ENCODE measurements at regions not wholly inside any gene's neighbourhood (a gene's known extent, or its start where the extent isn't known, plus 50 kb on each side); places are given as distances from the start of the nearest gene placed in this dataset.
"Not testable (repeated sequence)": the region's sequence is repeated elsewhere in the genome, so short reads cannot be mapped to it uniquely, and the experiment has no call there.

DNA sequence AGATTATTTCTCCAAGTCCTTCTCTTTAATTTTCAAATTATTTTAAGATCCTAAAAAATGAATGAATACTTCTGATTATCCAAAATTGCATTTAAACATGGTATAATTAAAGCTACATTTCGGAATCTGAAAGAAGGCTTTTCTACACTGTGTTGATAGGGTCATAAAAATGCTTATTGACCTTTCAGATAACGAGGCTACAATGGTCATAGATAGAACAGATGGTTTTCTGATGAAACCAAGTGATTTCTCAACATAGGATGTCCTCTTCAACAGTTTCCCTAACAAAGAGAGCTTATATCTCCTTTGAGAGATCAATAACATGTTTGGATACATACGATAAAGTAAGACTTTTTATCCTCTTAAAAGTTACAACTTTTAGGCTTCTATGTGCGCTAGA, 201.1 kb downstream of the PTH2R start:
- Histone ChIP-seq H3K9ac (ENCODE audit: low read depth, low read length) (no peak overlapping the region), H4K20me1 (ENCODE audit: insufficient read depth, low read length) (no peaks in the 10 kb centered on the region), H3K36me3 (ENCODE audit: insufficient read depth, low read length) (no peaks in the 10 kb centered on the region), H3K4me2 (ENCODE audit: insufficient read depth, low read length) (no peak overlapping the region), H3K4me1 (ENCODE audit: insufficient read depth, low read length) (no peaks in the 10 kb centered on the region), H3K79me2 (ENCODE audit: insufficient read depth, low read length) (no peaks in the 10 kb centered on the region), H3K27me3 (ENCODE audit: insufficient read depth, low read length, poor library complexity) (no peaks in the 10 kb centered on the region), H3K4me3 (ENCODE audit: low read depth in 1 of 2, low read length in 2 of 2) (no peak overlapping the region), H3K27ac (ENCODE audit: low read length) (no peak overlapping the region), H3K9me3 (ENCODE audit: insufficient read depth, low read length, severe bottlenecking) (no peaks in the 10 kb centered on the region), H2AFZ (ENCODE audit: low read depth, low read length) (no peak overlapping the region)
- ATAC-seq (ENCODE audit: insufficient read depth, low read depth) (no peak), DNase-seq (no peak)
- TF ChIP-seq, protein P1, sequence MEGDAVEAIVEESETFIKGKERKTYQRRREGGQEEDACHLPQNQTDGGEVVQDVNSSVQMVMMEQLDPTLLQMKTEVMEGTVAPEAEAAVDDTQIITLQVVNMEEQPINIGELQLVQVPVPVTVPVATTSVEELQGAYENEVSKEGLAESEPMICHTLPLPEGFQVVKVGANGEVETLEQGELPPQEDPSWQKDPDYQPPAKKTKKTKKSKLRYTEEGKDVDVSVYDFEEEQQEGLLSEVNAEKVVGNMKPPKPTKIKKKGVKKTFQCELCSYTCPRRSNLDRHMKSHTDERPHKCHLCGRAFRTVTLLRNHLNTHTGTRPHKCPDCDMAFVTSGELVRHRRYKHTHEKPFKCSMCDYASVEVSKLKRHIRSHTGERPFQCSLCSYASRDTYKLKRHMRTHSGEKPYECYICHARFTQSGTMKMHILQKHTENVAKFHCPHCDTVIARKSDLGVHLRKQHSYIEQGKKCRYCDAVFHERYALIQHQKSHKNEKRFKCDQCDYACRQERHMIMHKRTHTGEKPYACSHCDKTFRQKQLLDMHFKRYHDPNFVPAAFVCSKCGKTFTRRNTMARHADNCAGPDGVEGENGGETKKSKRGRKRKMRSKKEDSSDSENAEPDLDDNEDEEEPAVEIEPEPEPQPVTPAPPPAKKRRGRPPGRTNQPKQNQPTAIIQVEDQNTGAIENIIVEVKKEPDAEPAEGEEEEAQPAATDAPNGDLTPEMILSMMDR (IDR thresholded peaks at IDR 0.05; ENCODE audit: borderline replicate concordance, extremely low read depth, low read length, poor library complexity, severe bottlenecking): no peak
- no peak for TF ChIP-seq EZH2 (IDR thresholded peaks at IDR 0.05; ENCODE audit: borderline replicate concordance, low read depth, low read length, severe bottlenecking)

DNA sequence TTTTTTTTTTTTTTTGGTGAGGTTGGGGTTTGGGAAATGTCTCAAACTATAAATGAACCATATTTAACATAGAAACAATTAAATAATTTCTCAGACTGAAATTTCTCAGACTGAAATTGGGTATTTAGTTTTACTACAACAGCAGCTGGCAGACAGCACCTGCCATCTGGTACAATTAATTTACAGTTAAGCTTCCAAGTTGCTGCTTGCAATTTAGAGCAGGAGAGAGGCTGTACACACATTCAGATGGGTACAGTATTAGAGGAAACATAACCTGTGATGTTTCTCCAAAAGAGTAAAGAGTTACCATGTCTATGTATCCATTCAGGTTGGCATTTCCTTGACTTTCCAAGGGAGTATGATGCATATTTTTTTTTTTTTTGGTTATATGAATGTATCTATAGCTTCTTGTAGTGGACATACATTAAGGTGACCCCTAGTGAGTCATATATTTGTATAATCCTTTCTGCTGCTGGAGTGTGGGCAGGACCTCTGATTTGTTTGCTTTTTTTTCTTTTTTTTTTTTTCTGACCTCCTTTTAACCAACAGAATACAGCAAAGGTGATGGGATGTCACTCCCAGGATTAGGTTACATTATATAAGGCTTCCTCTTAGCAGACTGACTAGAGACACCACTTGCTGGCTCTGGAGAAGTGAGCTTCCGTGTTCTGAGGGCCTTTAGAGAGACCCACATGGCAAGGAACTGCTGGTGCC, 201.7 kb downstream of the PTH2R start:
- Histone ChIP-seq H3K79me2 (ENCODE audit: insufficient read depth, low read length) (no peaks in the 10 kb centered on the region), H3K4me2 (ENCODE audit: insufficient read depth, low read length) (no peak overlapping the region), H3K4me3 (ENCODE audit: low read depth in 1 of 2, low read length in 2 of 2) (no peak overlapping the region), H4K20me1 (ENCODE audit: insufficient read depth, low read length) (no peaks in the 10 kb centered on the region), H3K27me3 (ENCODE audit: insufficient read depth, low read length, poor library complexity) (no peaks in the 10 kb centered on the region), H3K9me3 (ENCODE audit: insufficient read depth, low read length, severe bottlenecking) (no peaks in the 10 kb centered on the region), H3K27ac (ENCODE audit: low read length) (no peak overlapping the region), H3K9ac (ENCODE audit: low read depth, low read length) (no peak overlapping the region), H3K36me3 (ENCODE audit: insufficient read depth, low read length) (no peaks in the 10 kb centered on the region), H2AFZ (ENCODE audit: low read depth, low read length) (no peak overlapping the region), H3K4me1 (ENCODE audit: insufficient read depth, low read length) (no peaks in the 10 kb centered on the region)
- DNase-seq (no peak), ATAC-seq (ENCODE audit: insufficient read depth, low read depth) (no peak)
- TF ChIP-seq, protein P1 (IDR thresholded peaks at IDR 0.05; ENCODE audit: borderline replicate concordance, extremely low read depth, low read length, poor library complexity, severe bottlenecking): no peak
- TF ChIP-seq EZH2 (IDR thresholded peaks at IDR 0.05; ENCODE audit: borderline replicate concordance, low read depth, low read length, severe bottlenecking): no peak

DNA sequence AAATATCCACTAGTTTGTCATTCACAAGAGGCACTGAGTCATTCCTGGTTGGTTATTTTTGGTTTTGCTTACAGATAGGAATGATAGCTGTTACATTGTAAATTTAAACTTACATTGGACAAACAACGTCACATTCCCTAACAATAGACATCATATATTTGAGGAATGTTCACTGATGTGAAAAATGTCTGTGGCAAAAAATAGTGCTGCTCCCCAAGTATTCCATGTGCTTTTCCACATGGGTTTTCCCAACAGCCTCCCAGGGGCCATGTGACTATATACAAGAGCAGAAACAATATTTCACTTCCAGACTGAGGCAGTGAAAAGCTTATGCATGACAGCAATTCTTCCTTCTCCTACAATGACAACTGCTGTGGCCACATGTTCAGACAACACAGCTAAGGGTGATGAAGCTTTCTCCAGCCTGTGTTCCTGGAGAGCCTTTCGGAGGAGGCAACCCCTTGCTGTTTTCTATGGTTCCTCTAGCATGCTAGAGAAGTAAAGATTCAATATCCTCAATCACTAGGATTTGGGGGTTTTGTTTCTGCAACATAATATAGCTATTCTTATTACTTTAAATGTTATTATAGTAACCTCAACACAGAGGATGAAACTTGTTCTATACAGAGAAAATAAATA, 202.7 kb downstream of the PTH2R start:
- Histone ChIP-seq H3K9me3 (ENCODE audit: insufficient read depth, low read length, severe bottlenecking) (no peaks in the 10 kb centered on the region), H3K4me3 (ENCODE audit: low read depth in 1 of 2, low read length in 2 of 2) (no peak overlapping the region), H4K20me1 (ENCODE audit: insufficient read depth, low read length) (no peaks in the 10 kb centered on the region), H3K27me3 (ENCODE audit: insufficient read depth, low read length, poor library complexity) (no peaks in the 10 kb centered on the region), H2AFZ (ENCODE audit: low read depth, low read length) (no peak overlapping the region), H3K36me3 (ENCODE audit: insufficient read depth, low read length) (no peaks in the 10 kb centered on the region), H3K9ac (ENCODE audit: low read depth, low read length) (no peak overlapping the region), H3K4me2 (ENCODE audit: insufficient read depth, low read length) (no peak overlapping the region), H3K27ac (ENCODE audit: low read length) (no peak overlapping the region), H3K79me2 (ENCODE audit: insufficient read depth, low read length) (no peaks in the 10 kb centered on the region), H3K4me1 (ENCODE audit: insufficient read depth, low read length) (no peaks in the 10 kb centered on the region)
- no peak for ATAC-seq (ENCODE audit: insufficient read depth, low read depth)
- DNase-seq: no peak
- TF ChIP-seq, protein P1 (IDR thresholded peaks at IDR 0.05; ENCODE audit: borderline replicate concordance, extremely low read depth, low read length, poor library complexity, severe bottlenecking): no peak
- no peak for TF ChIP-seq EZH2 (IDR thresholded peaks at IDR 0.05; ENCODE audit: borderline replicate concordance, low read depth, low read length, severe bottlenecking)

DNA sequence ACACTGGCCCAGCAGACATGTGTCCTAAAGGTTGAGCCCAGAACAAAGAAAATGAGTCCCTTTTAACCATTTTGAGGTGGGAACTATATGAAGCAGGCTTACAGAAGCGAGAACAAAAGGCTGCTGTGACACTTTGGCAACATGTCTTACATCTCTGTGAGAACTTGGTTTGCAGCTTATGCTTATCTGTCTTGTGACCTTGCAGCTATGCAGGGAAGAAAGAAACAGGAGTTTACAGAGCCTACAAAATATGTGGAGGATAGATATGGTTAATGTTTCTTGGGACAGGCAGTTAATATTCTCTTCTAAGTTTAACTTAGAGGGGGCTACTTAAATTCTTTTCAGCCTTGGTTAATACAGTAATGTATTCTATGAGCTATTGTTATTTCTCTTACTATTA, 209.1 kb downstream of the PTH2R start:
- H3K4me1 ChIP-seq (ENCODE audit: insufficient read depth, low read length); H3K9me3 ChIP-seq (ENCODE audit: insufficient read depth, low read length, severe bottlenecking); H2AFZ ChIP-seq (ENCODE audit: low read depth, low read length); ATAC-seq (ENCODE audit: insufficient read depth, low read depth); DNase-seq; H3K4me2 ChIP-seq (ENCODE audit: insufficient read depth, low read length); H3K36me3 ChIP-seq (ENCODE audit: insufficient read depth, low read length); H3K4me3 ChIP-seq (ENCODE audit: low read depth in 1 of 2, low read length in 2 of 2); H3K27ac ChIP-seq (ENCODE audit: low read length); H4K20me1 ChIP-seq (ENCODE audit: insufficient read depth, low read length); H3K9ac ChIP-seq (ENCODE audit: low read depth, low read length); H3K27me3 ChIP-seq (ENCODE audit: insufficient read depth, low read length, poor library complexity); H3K79me2 ChIP-seq (ENCODE audit: insufficient read depth, low read length): not testable (repeated sequence)

Data from DND-41 (cell line).